DND-41 (cell line): ENCODE measurements at regions not wholly inside any gene's neighbourhood (a gene's known extent, or its start where the extent isn't known, plus 50 kb on each side); places are given as distances from the start of the nearest gene placed in this dataset.
"Not testable (repeated sequence)": the region's sequence is repeated elsewhere in the genome, so short reads cannot be mapped to it uniquely, and the experiment has no call there.

Experiments used
- ATAC-seq: fragments of 200-7000 bp; cut with Tn5 transposase; 3 replicates; pipeline ENCODE4 v1.9.1; 2021; ENCODE audit warnings: low read depth; ENCODE audit not compliant: insufficient read depth
- DNase-seq: peaks from one replicate; pipeline ENCODE4 v3.0.0-alpha.2; 2020
- H2AFZ ChIP-seq: 2 replicates; pipeline ENCODE4 v1.6.0; 2012; ENCODE audit warnings: low read depth, low read length
- H3K27ac ChIP-seq: 2 replicates; pipeline ENCODE4 v1.5.1; 2012; ENCODE audit warnings: low read length, inconsistent platforms
- H3K27me3 ChIP-seq: fragments of 200-600 bp; sonication (generic); 2 replicates; pipeline ENCODE4 v1.6.0; 2012; ENCODE audit warnings: low read length, mild to moderate bottlenecking, inconsistent platforms; ENCODE audit not compliant: insufficient read depth, poor library complexity
- H3K36me3 ChIP-seq: 2 replicates; pipeline ENCODE4 v1.5.1; 2012; ENCODE audit warnings: low read length, inconsistent platforms; ENCODE audit not compliant: insufficient read depth
- H3K4me1 ChIP-seq: 2 replicates; pipeline ENCODE4 v1.5.1; 2012; ENCODE audit warnings: mild to moderate bottlenecking, low read length; ENCODE audit not compliant: insufficient read depth
- H3K4me2 ChIP-seq: 2 replicates; pipeline ENCODE4 v1.6.0; 2012; ENCODE audit warnings: mild to moderate bottlenecking, moderate library complexity, low read length, inconsistent platforms; ENCODE audit not compliant: insufficient read depth
- H3K4me3 ChIP-seq, 2 experiments: fragments of 200-600 bp in 1 of 2; shearing (Covaris generic) in 1 of 2; 2 replicates each; pipeline ENCODE4 v1.5.1; 2012 to 2016; ENCODE audit warnings: inconsistent platforms in 2 of 2, low read length in 2 of 2, mild to moderate bottlenecking in 2 of 2, low read depth in 1 of 2, moderate library complexity in 1 of 2
- H3K79me2 ChIP-seq: 2 replicates; pipeline ENCODE4 v1.6.0; 2012; ENCODE audit warnings: low read length, inconsistent platforms; ENCODE audit not compliant: insufficient read depth
- H3K9ac ChIP-seq: 2 replicates; pipeline ENCODE4 v1.6.0; 2012; ENCODE audit warnings: low read depth, mild to moderate bottlenecking, inconsistent platforms, low read length, moderate library complexity
- H3K9me3 ChIP-seq: 2 replicates; pipeline ENCODE4 v1.5.1; 2012; ENCODE audit warnings: low read length, moderate library complexity, mild to moderate bottlenecking, inconsistent platforms; ENCODE audit not compliant: insufficient read depth, severe bottlenecking
- H4K20me1 ChIP-seq: 2 replicates; pipeline ENCODE4 v1.6.0; 2012; ENCODE audit warnings: low read length; ENCODE audit not compliant: insufficient read depth
- CTCF ChIP-seq: IDR thresholded peaks from 2 replicates; pipeline ENCODE4 v1.5.1; 2012; ENCODE audit warnings: borderline replicate concordance, low read length, moderate library complexity, mild to moderate bottlenecking; ENCODE audit not compliant: poor library complexity, severe bottlenecking; ENCODE audit errors: extremely low read depth
- EZH2 ChIP-seq: IDR thresholded peaks from 3 replicates; pipeline ENCODE4 v1.6.1; 2012; ENCODE audit warnings: borderline replicate concordance, low read depth, mild to moderate bottlenecking, moderate library complexity, low read length, inconsistent platforms; ENCODE audit not compliant: severe bottlenecking

DNA sequence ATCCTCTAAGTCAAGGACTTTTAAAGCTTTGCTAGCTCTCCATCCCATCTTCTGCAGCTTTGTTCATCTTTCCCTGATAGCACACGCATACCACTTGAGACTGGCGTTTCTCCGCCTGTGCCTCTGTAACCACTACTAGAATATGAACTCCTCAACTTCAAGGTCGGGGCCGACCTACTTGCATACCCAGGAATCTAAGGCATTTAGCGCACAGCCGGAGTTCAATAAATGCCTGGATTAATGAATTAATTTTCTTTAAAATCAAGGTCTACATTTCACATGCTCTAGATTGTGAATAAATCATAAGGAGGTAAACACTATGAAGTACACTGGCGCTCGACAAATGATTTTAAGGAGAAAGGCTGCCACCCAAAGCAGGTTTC is 89.3 kb downstream of the HNRNPD start:
- Histone ChIP-seq H3K27ac (no peak overlapping the region), H3K9me3 (no peaks in the 10 kb centered on the region), H3K36me3 (no peaks in the 10 kb centered on the region), H3K4me1 (peaks cover 15% of the 10 kb centered on the region), H3K4me3 (peak overlapping the region; percentile 16 to 59; a peak in 3 of 4 replicates), H3K9ac (peak overlapping the region; percentile 29), H3K79me2 (no peaks in the 10 kb centered on the region), H2AFZ (peak overlapping the region; percentile 84), H3K27me3 (peaks cover 32% of the 10 kb centered on the region), H4K20me1 (no peaks in the 10 kb centered on the region), H3K4me2 (peak overlapping the region; percentile 86)
- TF ChIP-seq EZH2 (peak; percentile 79), CTCF (no peak)
- DNase-seq = no peak
- no peak for ATAC-seq

GRCh38 chr4:82282875-82283274 is 90.9 kb downstream of the HNRNPD start:
- no peaks in the 10 kb centered on the region for H4K20me1 ChIP-seq
- DNase-seq (no peak), ATAC-seq (no peak)
- no peaks in the 10 kb centered on the region for H3K36me3 ChIP-seq
- H3K9ac ChIP-seq = no peak overlapping the region
- no peaks in the 10 kb centered on the region for H3K9me3 ChIP-seq
- no peak overlapping the region for H3K27ac ChIP-seq
- H3K4me1 ChIP-seq = peaks cover 15% of the 10 kb centered on the region
- H3K4me3 ChIP-seq = no peak overlapping the region
- peaks cover 32% of the 10 kb centered on the region for H3K27me3 ChIP-seq
- no peak overlapping the region for H2AFZ ChIP-seq
- TF ChIP-seq CTCF (no peak), EZH2 (no peak)
- H3K79me2 ChIP-seq = no peaks in the 10 kb centered on the region
- no peak overlapping the region for H3K4me2 ChIP-seq

- not testable (repeated sequence) for H3K4me3 ChIP-seq, H2AFZ ChIP-seq, H4K20me1 ChIP-seq, ATAC-seq, H3K9ac ChIP-seq, H3K27ac ChIP-seq, H3K4me1 ChIP-seq, H3K4me2 ChIP-seq, H3K9me3 ChIP-seq, DNase-seq, H3K79me2 ChIP-seq, H3K36me3 ChIP-seq
- peaks cover 32% of the 10 kb centered on the region for H3K27me3 ChIP-seq
These were observed 94.2 kb downstream of the HNRNPD start for GRCh38 chr4:82279550-82279949.

DNA sequence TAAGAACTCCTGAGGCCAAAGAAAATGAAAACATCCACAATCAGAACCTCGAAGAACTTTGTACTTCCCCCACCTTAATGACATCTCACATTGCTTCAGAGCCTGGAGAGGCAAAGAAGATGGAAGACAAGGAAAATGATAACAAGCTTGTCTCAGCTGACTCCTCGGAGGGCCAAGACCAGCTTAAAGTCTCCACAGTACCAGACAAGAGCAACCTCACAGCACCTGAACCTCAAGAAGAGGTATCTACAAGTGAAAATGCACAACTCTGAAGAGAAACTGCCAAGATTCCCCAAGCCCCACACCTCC is 97.5 kb downstream of the HNRNPD start:
- DNase-seq (no peak), ATAC-seq (no peak)
- H3K27ac ChIP-seq = no peak overlapping the region
- no peaks in the 10 kb centered on the region for H3K9me3 ChIP-seq
- H3K27me3 ChIP-seq = peaks cover 3% of the 10 kb centered on the region
- no peaks in the 10 kb centered on the region for H3K79me2 ChIP-seq
- H3K9ac ChIP-seq = no peak overlapping the region
- no peaks in the 10 kb centered on the region for H3K4me1 ChIP-seq
- no peak overlapping the region for H3K4me2 ChIP-seq
- no peaks in the 10 kb centered on the region for H3K36me3 ChIP-seq
- no peaks in the 10 kb centered on the region for H4K20me1 ChIP-seq
- TF ChIP-seq EZH2 (no peak), CTCF (no peak)
- no peak overlapping the region for H3K4me3 ChIP-seq
- no peak overlapping the region for H2AFZ ChIP-seq
